Left forelimb (tissue), 1 donor: ENCODE measurements at regions not wholly inside any gene's neighbourhood (a gene's known extent, or its start where the extent isn't known, plus 50 kb on each side); places are given as distances from the start of the nearest gene placed in this dataset.
"Not testable (repeated sequence)": the region's sequence is repeated elsewhere in the genome, so short reads cannot be mapped to it uniquely, and the experiment has no call there.

Experiments used
- DNase-seq: peaks from one replicate; pipeline ENCODE4 v3.0.0-alpha.2; 2018; ENCODE audit warnings: low spot score

GRCh38 chr16:51852892-51853291 is 694.1 kb downstream of the TOX3 start:
- no peak for DNase-seq

GRCh38 chr16:51851111-51851510 is 695.8 kb downstream of the TOX3 start:
- no peak for DNase-seq

GRCh38 chr16:51849715-51850114 is 697.2 kb downstream of the TOX3 start:
- DNase-seq: no peak

- no peak for DNase-seq
Observed at GRCh38 chr16:51845586-51846305, 694.7 kb upstream of the SALL1 start.

- no peak for DNase-seq
Observed at GRCh38 chr16:51839727-51840462, 688.8 kb upstream of the SALL1 start.

GRCh38 chr16:51834794-51835193 is 683.7 kb upstream of the SALL1 start:
- DNase-seq: no peak

GRCh38 chr16:51834133-51834532 is 683.1 kb upstream of the SALL1 start:
- no peak for DNase-seq

- DNase-seq: no peak
Observed at GRCh38 chr16:51831595-51832367, 680.7 kb upstream of the SALL1 start.

- not testable (repeated sequence) for DNase-seq
Observed at GRCh38 chr16:51831034-51831433, 680.0 kb upstream of the SALL1 start.

- no peak for DNase-seq
Observed at GRCh38 chr16:51825779-51826178, 674.7 kb upstream of the SALL1 start.

- no peak for DNase-seq
Observed at GRCh38 chr16:51822471-51822870, 671.4 kb upstream of the SALL1 start.

- DNase-seq: no peak
Observed at GRCh38 chr16:51821527-51821926, 670.5 kb upstream of the SALL1 start.

GRCh38 chr16:51820176-51820575 is 669.1 kb upstream of the SALL1 start:
- DNase-seq: no peak

GRCh38 chr16:51818342-51818944 is 667.4 kb upstream of the SALL1 start:
- DNase-seq: no peak

GRCh38 chr16:51816929-51817328 is 665.9 kb upstream of the SALL1 start:
- DNase-seq: no peak

GRCh38 chr16:51815523-51815922 is 664.5 kb upstream of the SALL1 start:
- DNase-seq: no peak

GRCh38 chr16:51814617-51815016 is 663.5 kb upstream of the SALL1 start:
- DNase-seq: no peak

GRCh38 chr16:51813609-51814008 is 662.5 kb upstream of the SALL1 start:
- no peak for DNase-seq

- no peak for DNase-seq
Observed at GRCh38 chr16:51812945-51813344, 661.9 kb upstream of the SALL1 start.

- no peak for DNase-seq
Observed at GRCh38 chr16:51807551-51807950, 656.5 kb upstream of the SALL1 start.

- no peak for DNase-seq
Observed at GRCh38 chr16:51801635-51802034, 650.6 kb upstream of the SALL1 start.

- no peak for DNase-seq
Observed at GRCh38 chr16:51797669-51798259, 646.7 kb upstream of the SALL1 start.
